NOMO-1 treated with DMSO at 0.1 percent for 48 hours (cell line): ENCODE measurements at regions not wholly inside any gene's neighbourhood (a gene's known extent, or its start where the extent isn't known, plus 50 kb on each side); places are given as distances from the start of the nearest gene placed in this dataset.

Experiments
- DNase-seq: peaks from one replicate; lab custom pipeline; 2025; ENCODE audit not compliant: unreplicated experiment; lab: John Stamatoyannopoulos, UW

- no peak for DNase-seq
These were observed 222.8 kb downstream of the FAM43A start for GRCh38 chr3:194908496-194908895.

DNA sequence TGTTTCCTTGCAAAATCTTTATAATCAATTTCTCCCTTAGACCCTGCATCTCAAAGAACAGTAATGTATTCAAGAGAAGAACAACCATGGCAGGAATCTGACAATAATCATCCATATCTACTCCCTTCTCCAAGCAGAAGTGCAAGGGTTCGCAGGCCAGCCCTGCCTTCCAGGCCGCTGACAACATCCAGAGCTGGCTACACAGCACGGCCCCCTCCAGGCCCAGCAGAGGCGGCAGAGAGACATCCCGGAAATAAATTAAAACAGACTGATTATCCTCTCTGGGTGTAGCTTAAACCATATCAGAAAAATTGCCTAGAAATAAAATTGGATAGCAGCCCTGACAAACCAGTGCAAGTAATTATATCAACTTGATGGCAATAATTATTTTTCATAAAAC lies 223.3 kb downstream of the FAM43A start:
- no peak for DNase-seq

- DNase-seq: peak; percentile 73
These were observed 224.8 kb downstream of the FAM43A start for GRCh38 chr3:194910414-194910984.

DNA sequence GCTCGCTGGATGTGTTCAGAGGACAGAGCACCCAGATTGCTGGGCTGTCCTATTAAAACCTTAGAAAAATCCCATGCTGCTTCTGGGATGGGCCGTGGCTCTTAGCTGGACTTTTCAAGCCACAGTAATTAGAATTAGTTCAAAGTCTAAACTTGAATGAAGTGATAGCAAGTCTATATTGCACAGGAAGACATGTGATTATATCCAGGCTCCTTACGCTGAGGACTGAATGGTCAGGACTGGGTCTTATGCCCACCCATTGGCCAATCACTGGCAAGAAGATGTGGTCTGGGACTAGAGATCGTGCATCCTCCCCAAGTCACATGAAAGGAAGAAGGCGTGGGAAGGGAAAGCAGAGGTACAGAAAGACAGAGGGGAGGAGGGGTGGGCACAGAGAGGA lies 227.6 kb downstream of the FAM43A start:
- no peak for DNase-seq

DNA sequence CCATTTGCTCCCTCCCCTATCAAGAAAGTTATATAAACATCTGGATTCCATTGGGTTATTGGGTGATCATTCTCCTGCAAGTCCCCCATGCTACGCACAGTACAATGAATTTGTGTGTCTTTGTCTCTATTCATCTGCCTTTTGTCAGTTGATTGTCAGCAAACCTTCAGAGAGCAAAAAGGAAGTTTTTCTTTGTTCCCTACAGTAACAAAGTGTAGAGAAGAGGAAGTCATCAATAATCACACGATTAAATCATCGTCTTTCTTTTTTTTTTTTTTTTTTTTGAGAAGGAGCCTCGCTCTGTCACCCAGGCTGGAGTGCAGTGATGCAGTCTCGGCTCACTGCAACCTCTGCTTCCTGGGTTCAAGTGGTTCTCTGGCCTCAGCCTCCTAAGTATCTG lies 239.2 kb downstream of the FAM43A start:
- DNase-seq: peak; percentile 76

DNA sequence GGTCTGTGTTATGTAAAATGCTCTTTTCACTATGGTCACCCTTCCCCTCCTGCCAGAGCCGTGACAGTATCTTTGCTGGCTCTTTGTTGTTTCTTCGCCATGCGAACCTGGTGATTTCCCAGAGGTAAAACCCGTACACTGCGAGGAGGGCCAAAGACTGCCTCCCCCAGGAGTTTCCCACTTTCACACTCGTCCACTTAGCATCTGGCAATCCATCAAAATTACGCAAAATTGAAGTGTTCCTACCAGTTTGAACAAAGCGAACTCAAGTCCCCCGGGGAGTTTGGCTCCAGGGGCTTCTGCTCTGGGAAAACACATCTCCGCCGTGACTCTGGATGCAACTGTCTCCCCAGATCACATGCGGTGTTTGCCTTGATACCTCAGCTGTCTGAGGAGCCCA lies 239.9 kb downstream of the FAM43A start:
- no peak for DNase-seq

DNA sequence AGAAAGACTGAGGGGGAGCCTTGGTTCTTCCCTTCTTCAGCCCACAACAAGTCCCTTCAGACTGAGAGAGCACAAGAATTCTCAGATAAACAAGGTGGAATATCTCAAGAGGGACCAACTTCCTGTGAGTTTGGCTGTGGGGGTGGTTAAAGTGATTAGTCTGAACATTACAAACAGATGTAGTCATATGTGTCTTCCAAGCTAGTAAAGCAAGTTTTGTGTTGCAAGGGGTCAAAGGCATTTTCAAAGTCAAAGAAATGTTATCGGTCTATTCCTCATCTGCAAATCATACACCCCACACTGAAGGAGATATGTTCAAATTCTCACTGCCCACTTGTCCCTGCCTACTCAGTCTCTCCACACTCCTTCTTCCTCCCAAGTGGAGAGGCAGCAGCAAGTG lies 242.5 kb downstream of the FAM43A start:
- no peak for DNase-seq

DNA sequence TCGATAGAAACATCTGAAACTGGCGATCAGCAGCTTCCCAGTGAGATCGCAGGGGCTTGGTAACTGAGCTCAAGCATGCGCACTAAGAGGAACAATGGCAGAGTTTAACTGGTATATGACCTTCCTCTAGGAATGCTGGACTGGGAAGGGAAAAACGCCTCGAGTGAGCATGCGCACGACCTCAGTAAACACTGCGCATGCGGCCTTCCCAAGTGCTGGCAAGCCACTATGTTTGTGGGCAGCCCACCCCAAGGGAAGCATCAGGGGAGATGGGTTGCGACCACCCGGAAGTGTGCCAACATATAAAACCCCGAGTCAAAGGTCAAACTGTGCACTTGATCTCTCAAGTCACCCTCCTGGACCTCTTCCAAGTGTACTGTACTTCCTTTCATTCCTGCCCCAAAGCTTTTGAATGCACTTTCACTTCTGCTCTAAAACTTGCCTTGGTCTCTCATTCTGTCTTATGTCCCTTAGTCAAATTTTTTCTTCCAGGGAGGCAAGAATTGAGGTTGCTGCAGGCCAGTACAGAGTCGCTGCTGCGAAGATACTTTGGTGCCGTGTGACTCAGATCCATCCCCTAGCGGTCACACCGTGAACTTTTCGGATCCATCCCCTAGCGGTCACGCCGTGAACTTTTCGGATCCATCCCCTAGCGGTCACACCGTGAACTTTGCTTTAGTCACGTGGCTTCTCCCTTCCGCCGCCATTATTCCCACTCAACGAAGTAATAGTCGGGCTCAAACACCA lies 243.3 kb downstream of the FAM43A start:
- peak; percentile 83 for DNase-seq

GRCh38 chr3:194929578-194929960 lies 243.9 kb downstream of the FAM43A start:
- no peak for DNase-seq

GRCh38 chr3:194930377-194931204 lies 244.9 kb downstream of the FAM43A start:
- DNase-seq: peak; percentile 94

DNA sequence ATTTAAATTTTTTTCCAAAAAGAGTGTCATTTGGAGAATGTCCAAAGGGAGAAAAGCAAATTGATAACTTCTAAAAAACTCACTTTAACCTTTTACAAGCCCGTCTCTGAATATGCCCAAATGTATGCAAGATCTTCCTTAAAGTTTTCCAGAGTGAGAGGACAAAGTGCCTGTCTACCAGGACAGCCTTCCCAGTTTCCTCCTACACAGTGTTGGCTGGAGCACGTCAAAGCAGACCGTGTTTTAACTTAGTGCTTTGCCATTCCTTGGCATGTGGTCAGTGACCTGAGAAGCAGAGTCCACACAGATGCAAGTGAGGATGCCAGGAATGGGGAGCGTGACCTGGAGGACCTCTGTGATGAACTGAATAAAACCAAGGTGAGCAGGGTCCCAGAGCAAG lies 245.7 kb downstream of the FAM43A start:
- DNase-seq: no peak

DNA sequence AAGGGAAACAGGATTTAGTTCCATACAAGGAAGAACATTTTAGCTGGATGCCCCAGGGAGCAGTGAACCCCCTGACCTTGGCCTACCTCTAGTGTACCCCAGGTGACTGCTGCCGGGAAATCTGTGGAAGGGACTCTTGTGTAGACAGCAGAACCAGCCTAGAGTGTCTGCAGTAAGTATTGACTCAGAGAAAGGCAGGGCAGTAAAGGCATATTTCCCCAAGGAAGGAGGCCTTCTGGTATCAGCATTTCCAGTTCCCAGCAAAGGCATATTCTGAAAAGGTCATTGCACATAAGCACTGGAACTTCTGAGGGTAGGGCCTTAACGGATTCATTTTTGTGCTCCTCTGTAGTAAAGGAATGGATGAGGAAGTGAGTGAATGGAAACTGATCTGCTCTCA lies 246.2 kb downstream of the FAM43A start:
- DNase-seq: no peak

DNA sequence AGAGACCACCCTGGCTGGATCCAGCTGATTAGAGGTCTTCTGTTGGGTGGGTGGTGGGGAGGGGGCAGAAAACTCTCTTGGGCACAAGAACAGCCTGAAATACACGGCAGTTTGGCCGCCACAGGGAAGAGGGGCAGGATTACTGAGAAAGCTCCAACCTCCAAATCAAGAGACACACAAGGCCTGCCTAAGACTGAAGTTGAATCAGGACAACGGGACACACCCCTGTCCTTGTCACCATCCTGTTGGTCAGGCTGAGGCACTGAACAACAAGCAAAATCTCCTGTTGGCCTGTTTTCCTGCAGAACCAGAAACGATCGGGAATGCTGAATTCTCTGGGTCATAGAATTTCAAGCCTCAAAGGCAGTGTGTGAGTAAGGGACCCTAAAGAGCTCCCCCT lies 247.8 kb downstream of the FAM43A start:
- DNase-seq: no peak

GRCh38 chr3:194935061-194935460 lies 249.4 kb downstream of the FAM43A start:
- peak; percentile 31 for DNase-seq

- DNase-seq: no peak
These were observed 250.2 kb downstream of the FAM43A start for GRCh38 chr3:194935632-194936470.

DNA sequence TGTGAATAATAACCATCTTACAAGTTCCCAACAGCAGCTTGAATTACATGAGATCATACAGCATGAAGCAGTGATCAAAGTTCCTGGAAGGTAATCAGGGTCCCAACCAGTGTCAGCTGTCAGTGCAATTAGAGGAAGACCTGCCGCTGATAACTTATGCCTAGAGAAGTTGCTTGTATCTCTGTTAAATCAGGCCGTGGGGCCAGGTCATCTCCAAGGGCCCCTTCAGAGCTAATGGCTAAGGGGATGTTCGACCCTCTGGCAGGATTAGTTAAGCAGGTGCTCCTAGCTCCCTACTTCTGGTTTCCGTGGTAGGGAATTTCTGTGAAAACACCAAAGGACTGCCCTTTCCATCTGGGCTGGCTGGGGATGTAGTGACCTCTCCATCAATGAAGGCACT lies 251.0 kb downstream of the FAM43A start:
- no peak for DNase-seq

- DNase-seq: no peak
These were observed 251.5 kb downstream of the FAM43A start for GRCh38 chr3:194937144-194937543.

DNA sequence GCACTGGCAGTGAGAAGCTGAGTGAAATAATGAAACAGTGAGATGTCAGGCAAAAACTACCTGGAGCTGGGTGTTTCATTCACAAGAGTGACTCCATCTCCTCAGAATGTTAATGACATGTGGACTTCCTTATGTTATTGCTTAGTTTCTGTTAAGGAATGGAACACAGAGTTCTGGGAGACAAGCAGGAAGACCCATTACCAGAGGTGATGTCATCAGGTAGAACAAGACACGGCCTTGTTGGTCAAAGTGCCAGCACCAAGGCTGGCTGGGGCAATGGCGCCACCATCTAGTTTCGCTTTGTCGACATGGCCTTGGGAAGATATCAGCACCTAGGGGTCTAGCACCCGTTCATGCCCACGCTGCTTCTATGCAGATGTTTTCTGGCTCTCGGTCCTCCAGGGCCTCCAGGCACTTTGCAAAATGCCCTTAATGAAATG lies 252.2 kb downstream of the FAM43A start:
- no peak for DNase-seq

DNA sequence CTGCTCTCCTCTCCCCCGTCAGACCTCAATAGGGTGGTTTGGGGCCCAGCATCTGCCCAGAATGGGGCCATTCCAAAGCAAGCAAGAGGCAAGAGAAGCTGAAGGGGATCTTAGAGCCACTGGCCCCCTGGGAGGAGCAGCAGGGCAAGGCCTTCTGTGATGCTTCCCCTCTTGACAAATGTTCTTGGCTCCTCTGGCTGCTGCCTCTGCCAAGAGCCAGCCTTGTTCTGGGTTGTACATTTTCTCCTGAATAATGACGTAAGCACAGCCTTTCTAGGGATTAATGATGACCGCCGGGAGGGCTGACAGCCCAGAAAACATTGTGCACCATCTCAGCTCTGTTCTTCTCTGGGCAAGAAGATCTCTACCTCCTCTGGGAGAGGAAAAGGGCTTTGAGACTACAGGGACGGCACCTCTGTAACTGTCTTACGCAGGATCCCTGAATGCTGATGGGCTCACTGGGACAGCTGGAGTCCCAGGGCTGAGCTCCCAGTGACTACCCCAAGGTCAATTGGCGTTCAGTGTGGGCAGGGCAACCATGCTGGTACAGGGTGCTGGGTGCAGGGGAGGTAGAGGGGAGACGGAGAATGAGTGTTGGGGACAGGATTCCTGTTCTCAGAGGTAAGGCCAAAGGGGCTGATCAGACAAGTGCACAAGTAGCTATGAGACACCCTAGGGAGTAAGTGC lies 253.3 kb downstream of the FAM43A start:
- DNase-seq: no peak

DNA sequence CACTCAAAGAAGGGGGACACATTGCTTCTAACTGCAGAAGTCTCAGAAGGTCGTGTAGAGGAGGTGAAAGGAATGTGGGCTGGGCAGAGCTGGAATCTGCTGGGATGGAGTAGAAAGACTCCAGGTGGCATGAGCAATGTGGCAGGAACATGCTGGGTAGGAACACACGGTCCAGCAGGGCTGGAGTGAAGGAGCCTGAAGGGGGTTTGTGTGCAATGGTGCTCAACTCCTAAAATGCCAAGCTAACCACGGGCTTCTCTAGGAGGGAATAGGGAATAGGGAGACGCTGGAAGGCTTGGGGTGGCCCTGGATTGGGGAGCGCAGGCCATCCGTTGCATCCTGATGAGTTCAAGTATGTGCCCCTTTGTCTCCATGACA lies 253.8 kb downstream of the FAM43A start:
- no peak for DNase-seq
